ENCODE measurements at regions not wholly inside any gene's neighbourhood (a gene's known extent, or its start where the extent isn't known, plus 50 kb on each side); places are given as distances from the start of the nearest gene placed in this dataset.

DNA sequence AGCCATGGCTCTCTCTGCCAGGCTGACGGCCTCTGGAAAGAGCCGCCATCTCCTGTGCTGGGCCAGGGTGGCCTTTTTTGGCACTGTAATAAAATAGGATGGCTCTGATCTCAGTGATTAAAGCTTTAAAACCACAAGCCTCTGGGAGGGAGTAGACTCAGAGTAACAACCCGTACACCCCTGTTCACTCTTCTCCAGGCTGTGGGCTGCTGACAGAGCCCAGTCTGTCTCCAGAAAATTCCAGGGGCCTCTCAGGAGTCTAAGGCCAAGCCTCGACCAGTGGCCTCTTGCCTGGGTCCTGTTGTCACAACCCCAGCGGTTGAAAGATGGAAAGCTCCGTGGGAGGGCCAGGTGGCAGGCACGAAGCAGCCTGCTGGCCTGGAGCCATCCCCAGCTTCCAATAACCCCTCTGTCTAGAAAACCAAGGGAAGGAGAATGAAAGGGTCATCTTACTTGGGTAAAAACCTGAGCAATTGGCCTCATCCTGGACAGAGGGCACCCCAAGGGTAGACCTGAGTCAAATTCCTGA is 286.7 kb upstream of the ZNF462 start:
- Histone ChIP-seq H2AFZ (ENCODE audit: low read depth) (no peak overlapping the region), H4K20me1 (ENCODE audit: insufficient read depth) (no peaks in the 10 kb centered on the region), H3K4me2 (no peak overlapping the region), H3K4me1 (ENCODE audit: low read depth, poor library complexity, severe bottlenecking) (no peaks in the 10 kb centered on the region), H3K79me2 (ENCODE audit: insufficient read depth, low read depth) (no peaks in the 10 kb centered on the region), H3K4me3 (IDR thresholded peaks at IDR 0.05; ENCODE audit: insufficient read depth, low read depth, low read length) (no peak overlapping the region), H3K27me3 (ENCODE audit: insufficient read depth, low read depth) (no peaks in the 10 kb centered on the region), H3K27ac (no peak overlapping the region), H3K36me3 (ENCODE audit: insufficient read depth) (no peaks in the 10 kb centered on the region), H3K9ac (no peak overlapping the region)
- TF ChIP-seq, protein P1, sequence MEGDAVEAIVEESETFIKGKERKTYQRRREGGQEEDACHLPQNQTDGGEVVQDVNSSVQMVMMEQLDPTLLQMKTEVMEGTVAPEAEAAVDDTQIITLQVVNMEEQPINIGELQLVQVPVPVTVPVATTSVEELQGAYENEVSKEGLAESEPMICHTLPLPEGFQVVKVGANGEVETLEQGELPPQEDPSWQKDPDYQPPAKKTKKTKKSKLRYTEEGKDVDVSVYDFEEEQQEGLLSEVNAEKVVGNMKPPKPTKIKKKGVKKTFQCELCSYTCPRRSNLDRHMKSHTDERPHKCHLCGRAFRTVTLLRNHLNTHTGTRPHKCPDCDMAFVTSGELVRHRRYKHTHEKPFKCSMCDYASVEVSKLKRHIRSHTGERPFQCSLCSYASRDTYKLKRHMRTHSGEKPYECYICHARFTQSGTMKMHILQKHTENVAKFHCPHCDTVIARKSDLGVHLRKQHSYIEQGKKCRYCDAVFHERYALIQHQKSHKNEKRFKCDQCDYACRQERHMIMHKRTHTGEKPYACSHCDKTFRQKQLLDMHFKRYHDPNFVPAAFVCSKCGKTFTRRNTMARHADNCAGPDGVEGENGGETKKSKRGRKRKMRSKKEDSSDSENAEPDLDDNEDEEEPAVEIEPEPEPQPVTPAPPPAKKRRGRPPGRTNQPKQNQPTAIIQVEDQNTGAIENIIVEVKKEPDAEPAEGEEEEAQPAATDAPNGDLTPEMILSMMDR (conservative IDR thresholded peaks at IDR 0.05; ENCODE audit: low read depth, low read length): no peak

DNA sequence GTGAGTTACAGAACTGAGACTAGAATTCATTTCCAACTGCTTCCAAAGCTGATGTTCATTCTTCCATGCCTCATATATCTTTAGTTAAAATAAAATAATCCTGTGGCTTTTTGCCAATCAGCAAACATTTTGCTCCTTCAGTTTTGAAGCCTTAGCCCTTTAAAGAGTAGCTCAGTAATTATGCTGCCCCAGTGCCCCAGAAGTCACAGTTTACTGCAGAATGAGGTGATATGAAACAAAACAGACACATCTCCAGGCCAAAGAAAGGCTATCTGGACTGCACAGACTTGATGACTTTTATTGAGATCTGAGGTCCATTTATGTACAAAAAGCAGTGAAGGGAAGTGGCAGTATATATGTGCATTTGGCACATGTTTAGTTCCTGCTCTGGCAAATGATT is 285.8 kb upstream of the ZNF462 start:
- no peaks in the 10 kb centered on the region for H3K79me2 ChIP-seq (ENCODE audit: insufficient read depth, low read depth)
- no peaks in the 10 kb centered on the region for H4K20me1 ChIP-seq (ENCODE audit: insufficient read depth)
- H2AFZ ChIP-seq (ENCODE audit: low read depth): no peak overlapping the region
- H3K27me3 ChIP-seq (ENCODE audit: insufficient read depth, low read depth): no peaks in the 10 kb centered on the region
- no peak overlapping the region for H3K4me3 ChIP-seq (IDR thresholded peaks at IDR 0.05; ENCODE audit: insufficient read depth, low read depth, low read length)
- H3K36me3 ChIP-seq (ENCODE audit: insufficient read depth): no peaks in the 10 kb centered on the region
- no peaks in the 10 kb centered on the region for H3K4me1 ChIP-seq (ENCODE audit: low read depth, poor library complexity, severe bottlenecking)
- no peak overlapping the region for H3K4me2 ChIP-seq
- H3K9ac ChIP-seq: no peak overlapping the region
- TF ChIP-seq, protein P1 (conservative IDR thresholded peaks at IDR 0.05; ENCODE audit: low read depth, low read length): no peak
- H3K27ac ChIP-seq: no peak overlapping the region

DNA sequence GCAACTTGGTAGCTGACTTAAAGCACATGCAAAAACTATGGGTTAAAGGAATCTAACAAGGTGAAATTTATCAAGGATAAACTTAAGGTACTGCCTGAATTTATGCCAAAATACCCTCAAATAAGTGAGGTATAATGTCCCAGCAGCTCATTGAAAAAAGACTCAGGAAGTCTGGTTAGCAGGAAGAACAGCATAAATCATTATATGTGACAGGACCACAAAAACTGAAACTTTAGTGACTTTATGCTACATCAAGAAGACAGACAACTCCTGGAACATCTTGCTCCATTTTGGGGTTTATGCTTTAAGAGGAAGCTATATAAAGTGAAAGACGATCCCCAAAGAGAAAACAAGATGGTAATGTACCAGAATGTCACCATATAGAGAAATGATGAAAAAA is 282.4 kb upstream of the ZNF462 start:
- Histone ChIP-seq H3K9ac (no peak overlapping the region), H3K79me2 (ENCODE audit: insufficient read depth, low read depth) (no peaks in the 10 kb centered on the region), H3K4me3 (IDR thresholded peaks at IDR 0.05; ENCODE audit: insufficient read depth, low read depth, low read length) (no peak overlapping the region), H3K36me3 (ENCODE audit: insufficient read depth) (no peaks in the 10 kb centered on the region), H3K4me2 (no peak overlapping the region), H3K4me1 (ENCODE audit: low read depth, poor library complexity, severe bottlenecking) (no peaks in the 10 kb centered on the region), H2AFZ (ENCODE audit: low read depth) (no peak overlapping the region), H3K27me3 (ENCODE audit: insufficient read depth, low read depth) (no peaks in the 10 kb centered on the region), H4K20me1 (ENCODE audit: insufficient read depth) (no peaks in the 10 kb centered on the region), H3K27ac (no peak overlapping the region)
- TF ChIP-seq, protein P1 (conservative IDR thresholded peaks at IDR 0.05; ENCODE audit: low read depth, low read length): no peak

DNA sequence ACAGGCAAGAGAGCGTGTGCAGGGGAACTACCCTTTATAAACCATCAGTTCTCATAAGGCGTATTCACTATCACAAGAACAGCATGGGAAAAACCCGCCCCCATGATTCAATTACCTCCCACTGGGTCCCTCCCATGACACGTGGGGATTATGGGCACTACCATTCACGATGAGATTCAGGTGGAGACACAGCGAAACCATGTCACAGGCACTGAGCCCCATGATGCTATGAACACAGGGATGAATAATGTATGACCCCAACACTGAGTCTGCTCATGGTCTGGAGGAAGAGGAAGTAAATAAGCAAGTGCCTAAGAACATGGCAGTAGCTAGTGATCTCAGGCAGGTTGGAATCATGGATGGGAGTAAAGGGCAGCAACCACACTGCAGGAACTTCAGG is 281.0 kb upstream of the ZNF462 start:
- H3K27me3 ChIP-seq (ENCODE audit: insufficient read depth, low read depth): no peaks in the 10 kb centered on the region
- no peaks in the 10 kb centered on the region for H3K4me1 ChIP-seq (ENCODE audit: low read depth, poor library complexity, severe bottlenecking)
- no peak overlapping the region for H3K27ac ChIP-seq
- no peaks in the 10 kb centered on the region for H3K79me2 ChIP-seq (ENCODE audit: insufficient read depth, low read depth)
- no peaks in the 10 kb centered on the region for H3K36me3 ChIP-seq (ENCODE audit: insufficient read depth)
- no peaks in the 10 kb centered on the region for H4K20me1 ChIP-seq (ENCODE audit: insufficient read depth)
- no peak overlapping the region for H3K9ac ChIP-seq
- H3K4me2 ChIP-seq: no peak overlapping the region
- TF ChIP-seq, protein P1 (conservative IDR thresholded peaks at IDR 0.05; ENCODE audit: low read depth, low read length): no peak
- no peak overlapping the region for H2AFZ ChIP-seq (ENCODE audit: low read depth)
- H3K4me3 ChIP-seq (IDR thresholded peaks at IDR 0.05; ENCODE audit: insufficient read depth, low read depth, low read length): no peak overlapping the region

Measured in KMS-11 (cell line).